ENCODE measurements at regions not wholly inside any gene's neighbourhood (a gene's known extent, or its start where the extent isn't known, plus 50 kb on each side); places are given as distances from the start of the nearest gene placed in this dataset.

- no peak overlapping the region for H3K4me3 ChIP-seq (replicated peaks in 1 of 3; ENCODE audit: insufficient read depth in 1 of 3, low read depth in 1 of 3, low read length in 3 of 3)
- CTCF ChIA-PET, result no interaction called here
- dilution Hi-C loops (cut with MboI; ENCODE audit: extremely low pct_ligation_motif_present, low sequenced_read_pairs), result no loop called here
These were observed 76.1 kb upstream of the ASIC2 start for GRCh38 chr17:33369149-33369548.

More at GRCh38 chr17:33369149-33369548, 76.1 kb upstream of the ASIC2 start:
- TF ChIP-seq EZH2 (IDR thresholded peaks at IDR 0.05; ENCODE audit: borderline replicate concordance, low read depth, low read length, severe bottlenecking) (no peak), POLR2A (IDR thresholded peaks at IDR 0.05; ENCODE audit: low read depth, low read length) (no peak), FOS (IDR thresholded peaks at IDR 0.05; ENCODE audit: borderline replicate concordance, insufficient read depth, low read length) (no peak), GATA2 (IDR thresholded peaks at IDR 0.05; ENCODE audit: insufficient read depth, insufficient read length, low read depth, low read length) (no peak), MAX (IDR thresholded peaks at IDR 0.05; ENCODE audit: insufficient read depth, insufficient read length) (no peak), MYC (IDR thresholded peaks at IDR 0.05; ENCODE audit: low read depth, low read length) (no peak), JUN (IDR thresholded peaks at IDR 0.05; ENCODE audit: borderline replicate concordance, insufficient read depth, insufficient read length, low read depth) (no peak), POLR2AphosphoS5 (IDR thresholded peaks at IDR 0.05; ENCODE audit: insufficient read depth, low read depth, low read length) (no peak), CTCF (IDR thresholded peaks at IDR 0.05; ENCODE audit: extremely low read depth in 1 of 2, insufficient read depth in 1 of 2, low read depth in 1 of 2, low read length in 2 of 2) (no peak)
- Histone ChIP-seq H3K27ac (ENCODE audit: insufficient read depth, low read depth, low read length) (no peak overlapping the region), H2AFZ (ENCODE audit: low read depth, low read length) (no peak overlapping the region), H4K20me1 (replicated peaks; ENCODE audit: control insufficient read depth, extremely low read depth, insufficient read depth, low read length) (no peaks in the 10 kb centered on the region), H3K9ac (replicated peaks; ENCODE audit: extremely low read depth, insufficient read depth, low read length) (no peak overlapping the region), H3K79me2 (ENCODE audit: control insufficient read depth, insufficient read depth, low read length) (no peaks in the 10 kb centered on the region), H3K9me3 (replicated peaks; ENCODE audit: control insufficient read depth, insufficient read depth, low read length) (peaks cover 2% of the 10 kb centered on the region), H3K4me2 (ENCODE audit: insufficient read depth, low read length) (no peak overlapping the region), H3K9me1 (replicated peaks; ENCODE audit: control insufficient read depth, extremely low read depth, insufficient read depth, low read length) (no peaks in the 10 kb centered on the region), H3K36me3 (ENCODE audit: control insufficient read depth in 2 of 2, extremely low read depth in 1 of 2, insufficient read depth in 2 of 2, low read length in 2 of 2) (no peaks in the 10 kb centered on the region), H3K4me1 (ENCODE audit: control insufficient read depth, extremely low read depth, insufficient read depth, low read length) (no peaks in the 10 kb centered on the region), H3K27me3 (ENCODE audit: control insufficient read depth in 2 of 2, insufficient read depth in 2 of 2, low read length in 2 of 2) (no peaks in the 10 kb centered on the region)
- FAIRE-seq (no peak), DNase-seq (ENCODE audit: low read depth, low spot score) (no peak)
- POLR2A ChIA-PET, result no interaction called here
- intact Hi-C loops (cut with micrococcal nuclease), result no loop called here
- no TSS peak for BruUV-seq (replicated peaks)

Data from endothelial cell of umbilical vein (primary cell).